ENCODE measurements at regions not wholly inside any gene's neighbourhood (a gene's known extent, or its start where the extent isn't known, plus 50 kb on each side); places are given as distances from the start of the nearest gene placed in this dataset.
"Not testable (repeated sequence)": the region's sequence is repeated elsewhere in the genome, so short reads cannot be mapped to it uniquely, and the experiment has no call there.

DNA sequence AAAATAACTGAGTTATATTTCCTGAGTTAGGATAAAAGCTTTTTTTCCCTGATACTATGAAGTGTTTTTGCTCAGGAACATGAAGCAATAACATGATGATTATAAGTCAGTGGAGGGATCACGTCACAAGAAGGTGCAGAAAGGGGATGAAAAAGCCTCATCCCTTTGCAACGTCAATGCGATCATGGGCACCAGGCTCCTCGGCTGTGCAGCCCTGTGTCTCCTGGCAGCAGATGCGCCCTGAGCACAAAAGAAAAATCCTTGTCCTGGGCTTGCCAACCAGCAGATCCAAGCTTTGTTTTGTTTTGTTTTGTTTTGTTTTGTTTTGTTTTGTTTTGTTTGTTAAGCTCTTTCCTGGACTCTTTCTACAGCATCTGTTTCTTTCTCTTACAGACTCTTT, 103.5 kb upstream of the PRSS1 start:
- TF ChIP-seq, protein P1, sequence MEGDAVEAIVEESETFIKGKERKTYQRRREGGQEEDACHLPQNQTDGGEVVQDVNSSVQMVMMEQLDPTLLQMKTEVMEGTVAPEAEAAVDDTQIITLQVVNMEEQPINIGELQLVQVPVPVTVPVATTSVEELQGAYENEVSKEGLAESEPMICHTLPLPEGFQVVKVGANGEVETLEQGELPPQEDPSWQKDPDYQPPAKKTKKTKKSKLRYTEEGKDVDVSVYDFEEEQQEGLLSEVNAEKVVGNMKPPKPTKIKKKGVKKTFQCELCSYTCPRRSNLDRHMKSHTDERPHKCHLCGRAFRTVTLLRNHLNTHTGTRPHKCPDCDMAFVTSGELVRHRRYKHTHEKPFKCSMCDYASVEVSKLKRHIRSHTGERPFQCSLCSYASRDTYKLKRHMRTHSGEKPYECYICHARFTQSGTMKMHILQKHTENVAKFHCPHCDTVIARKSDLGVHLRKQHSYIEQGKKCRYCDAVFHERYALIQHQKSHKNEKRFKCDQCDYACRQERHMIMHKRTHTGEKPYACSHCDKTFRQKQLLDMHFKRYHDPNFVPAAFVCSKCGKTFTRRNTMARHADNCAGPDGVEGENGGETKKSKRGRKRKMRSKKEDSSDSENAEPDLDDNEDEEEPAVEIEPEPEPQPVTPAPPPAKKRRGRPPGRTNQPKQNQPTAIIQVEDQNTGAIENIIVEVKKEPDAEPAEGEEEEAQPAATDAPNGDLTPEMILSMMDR (IDR thresholded peaks at IDR 0.05) = no peak
- no peak for TF ChIP-seq POLR2A (IDR thresholded peaks at IDR 0.05)
- TF ChIP-seq POLR2AphosphoS5 (IDR thresholded peaks at IDR 0.05) = no peak
- no peak for TF ChIP-seq EP300 (IDR thresholded peaks at IDR 0.05; ENCODE audit: low read depth)
- H3K36me3 ChIP-seq = no peaks in the 10 kb centered on the region
- WGBS, 2 donors (ENCODE audit: low coverage in 1 of 2) = 40 to 51% methylated on average over 5 of the region's 5 CpGs
- peaks cover 30% of the 10 kb centered on the region for H3K27me3 ChIP-seq
- intact Hi-C loops (cut with DNase I; ENCODE audit: low total_unique reads) = no loop called here
- no peaks in the 10 kb centered on the region for H3K9me3 ChIP-seq
- DNase-seq = no peak
- no peaks in the 10 kb centered on the region for H3K4me1 ChIP-seq
- in situ Hi-C loops (cut with MboI; ENCODE audit: low pct_ligation_motif_present in 1 of 4, low pct_unique_long_range_greater_than_20kb in 1 of 4, low sequenced_read_pairs in 3 of 4) = loop anchor here in 2 of 4 donors (25.0 kb wide), 2 partner anchors 142 to 567 kb away; partner anchors contain the start of gene TAS2R40 (in 1 of the 2)
- H3K4me3 ChIP-seq = no peak overlapping the region
- no peak overlapping the region for H3K27ac ChIP-seq

DNA sequence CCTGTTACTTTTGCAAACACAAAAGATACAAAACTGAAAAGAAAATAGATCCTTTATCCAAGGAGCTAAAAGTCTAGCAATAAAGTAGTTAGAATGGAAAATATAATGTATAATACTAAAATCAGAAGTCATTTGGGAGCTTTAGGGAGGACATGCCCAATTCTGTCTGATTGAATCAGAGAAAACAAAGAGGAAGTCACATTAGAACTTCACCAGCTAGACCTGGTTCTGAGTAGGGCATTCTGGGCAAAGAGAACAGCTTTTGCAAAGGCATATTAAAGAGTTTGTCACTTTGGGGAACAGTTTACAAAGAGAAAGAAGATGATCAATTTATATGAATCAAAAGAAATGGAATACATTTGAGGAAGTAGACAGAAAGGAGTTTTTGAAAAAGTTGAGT, 107.0 kb upstream of the PRSS1 start:
- Histone ChIP-seq H3K27me3 (peaks cover 30% of the 10 kb centered on the region), H3K36me3 (no peaks in the 10 kb centered on the region), H3K27ac (no peak overlapping the region), H3K9me3 (no peaks in the 10 kb centered on the region), H3K4me1 (no peaks in the 10 kb centered on the region), H3K4me3 (no peak overlapping the region)
- in situ Hi-C loops (cut with MboI; ENCODE audit: low pct_ligation_motif_present in 1 of 4, low pct_unique_long_range_greater_than_20kb in 1 of 4, low sequenced_read_pairs in 3 of 4) (loop anchor here in 2 of 4 donors (25.0 kb wide), 2 partner anchors 145 to 570 kb away; partner anchors contain the start of gene TAS2R40 (in 1 of the 2)), intact Hi-C loops (cut with DNase I; ENCODE audit: low total_unique reads) (no loop called here)
- no peak for DNase-seq
- TF ChIP-seq EP300 (IDR thresholded peaks at IDR 0.05; ENCODE audit: low read depth) (no peak), POLR2AphosphoS5 (IDR thresholded peaks at IDR 0.05) (no peak), POLR2A (IDR thresholded peaks at IDR 0.05) (no peak)
- TF ChIP-seq, protein P1 (IDR thresholded peaks at IDR 0.05) = no peak

DNA sequence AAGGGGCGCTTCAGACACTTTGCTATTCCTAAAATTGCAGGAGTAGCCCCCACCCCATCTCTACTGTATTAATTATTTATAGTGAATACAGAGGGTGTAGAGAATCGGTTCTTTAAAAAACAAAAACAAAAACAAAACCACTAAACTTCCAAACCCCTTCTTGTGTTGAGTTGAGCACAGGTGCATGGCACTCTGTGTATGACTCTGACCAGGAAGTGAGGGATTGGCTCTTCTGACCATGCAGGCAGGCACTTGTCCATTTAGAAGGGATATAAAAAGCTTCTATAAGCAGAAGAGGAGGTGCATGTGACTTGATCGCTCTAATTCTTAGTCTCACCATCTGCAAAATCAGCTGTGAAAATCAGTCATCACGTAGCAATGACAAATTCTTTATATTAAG, 108.0 kb upstream of the PRSS1 start:
- H3K9me3 ChIP-seq; H3K36me3 ChIP-seq; DNase-seq; H3K4me3 ChIP-seq; intact Hi-C loops (cut with DNase I; ENCODE audit: low total_unique reads); H3K4me1 ChIP-seq; H3K27ac ChIP-seq: not testable (repeated sequence)
- in situ Hi-C loops (cut with MboI; ENCODE audit: low pct_ligation_motif_present in 1 of 4, low pct_unique_long_range_greater_than_20kb in 1 of 4, low sequenced_read_pairs in 3 of 4) = loop anchor here in 2 of 4 donors (25.0 kb wide), 2 partner anchors 146 to 571 kb away; partner anchors contain the start of gene TAS2R40 (in 1 of the 2)
- WGBS, 2 donors (ENCODE audit: low coverage in 1 of 2) = 72 to 80% methylated on average over 2 to 4 of the region's 4 CpGs
- peaks cover 30% of the 10 kb centered on the region for H3K27me3 ChIP-seq

DNA sequence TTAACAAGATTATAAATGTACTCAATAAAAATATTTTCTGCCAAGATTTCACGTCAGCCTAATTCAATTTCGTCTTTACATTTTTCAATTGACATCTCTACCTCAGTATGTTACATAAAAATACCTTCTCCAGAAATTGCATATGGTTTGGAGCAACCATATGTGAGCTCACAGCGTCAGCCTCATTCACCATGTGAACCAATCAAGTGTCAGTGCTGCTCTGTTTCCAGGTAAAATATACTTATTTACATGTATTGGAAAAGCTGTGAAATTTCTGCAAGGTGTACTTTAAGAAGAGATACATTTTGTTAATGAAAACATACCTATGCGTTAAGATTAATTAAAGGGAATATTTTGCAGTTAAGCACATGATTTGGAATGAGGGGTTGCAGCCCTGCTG, 110.7 kb upstream of the PRSS1 start:
- WGBS, 2 donors (ENCODE audit: low coverage in 1 of 2) = 64 to 67% methylated on average over 4 of the region's 4 CpGs
- no peaks in the 10 kb centered on the region for H3K36me3 ChIP-seq
- H3K27me3 ChIP-seq = peaks cover 23% of the 10 kb centered on the region
- no peaks in the 10 kb centered on the region for H3K4me1 ChIP-seq
- no peak for DNase-seq
- intact Hi-C loops (cut with DNase I; ENCODE audit: low total_unique reads) (no loop called here), in situ Hi-C loops (cut with MboI; ENCODE audit: low pct_ligation_motif_present in 1 of 4, low pct_unique_long_range_greater_than_20kb in 1 of 4, low sequenced_read_pairs in 3 of 4) (loop anchor here (10.0 to 25.0 kb wide), 4 partner anchors 136 to 574 kb away; partner anchors contain the start of genes PRSS2 (in 1 of the 4) and TAS2R40 (in 1 of the 4))
- no peaks in the 10 kb centered on the region for H3K9me3 ChIP-seq
- H3K4me3 ChIP-seq = no peak overlapping the region
- no peak overlapping the region for H3K27ac ChIP-seq
- TF ChIP-seq POLR2AphosphoS5 (IDR thresholded peaks at IDR 0.05) (no peak), EP300 (IDR thresholded peaks at IDR 0.05; ENCODE audit: low read depth) (no peak), POLR2A (IDR thresholded peaks at IDR 0.05) (no peak)
- TF ChIP-seq, protein P1 (IDR thresholded peaks at IDR 0.05) = no peak

DNA sequence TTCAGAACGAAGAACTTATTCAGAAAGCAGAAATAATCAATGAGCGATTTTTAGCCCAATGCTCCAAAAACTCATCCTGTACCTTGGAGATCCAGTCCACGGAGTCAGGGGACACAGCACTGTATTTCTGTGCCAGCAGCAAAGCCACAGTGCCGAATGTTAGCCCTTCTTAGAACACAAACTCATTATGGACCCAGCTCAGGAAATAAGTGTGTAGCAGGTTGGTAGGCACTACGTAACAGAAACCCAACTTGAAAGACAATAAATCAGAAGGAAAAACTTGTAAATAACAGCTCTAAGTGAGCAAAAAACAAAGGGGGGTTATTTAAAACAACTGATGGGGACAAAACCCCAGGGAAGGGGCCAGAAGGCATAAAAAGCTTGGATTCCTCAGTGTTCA, 112.0 kb upstream of the PRSS1 start:
- intact Hi-C loops (cut with DNase I; ENCODE audit: low total_unique reads) (no loop called here), in situ Hi-C loops (cut with MboI; ENCODE audit: low pct_ligation_motif_present in 1 of 4, low pct_unique_long_range_greater_than_20kb in 1 of 4, low sequenced_read_pairs in 3 of 4) (loop anchor here (10.0 to 25.0 kb wide), 4 partner anchors 138 to 575 kb away; partner anchors contain the start of genes PRSS2 (in 1 of the 4) and TAS2R40 (in 1 of the 4))
- DNase-seq = no peak
- peaks cover 22% of the 10 kb centered on the region for H3K27me3 ChIP-seq
- WGBS, 2 donors (ENCODE audit: low coverage in 1 of 2) = 48 to 58% methylated on average over 4 to 5 of the region's 5 CpGs
- no peaks in the 10 kb centered on the region for H3K9me3 ChIP-seq
- H3K36me3 ChIP-seq = no peaks in the 10 kb centered on the region
- TF ChIP-seq POLR2A (IDR thresholded peaks at IDR 0.05) (no peak), EP300 (IDR thresholded peaks at IDR 0.05; ENCODE audit: low read depth) (no peak), POLR2AphosphoS5 (IDR thresholded peaks at IDR 0.05) (no peak)
- TF ChIP-seq, protein P1 (IDR thresholded peaks at IDR 0.05) = no peak
- H3K4me3 ChIP-seq = no peak overlapping the region
- no peaks in the 10 kb centered on the region for H3K4me1 ChIP-seq
- H3K27ac ChIP-seq = no peak overlapping the region
